IMR-90 (cell line): ENCODE measurements at regions not wholly inside any gene's neighbourhood (a gene's known extent, or its start where the extent isn't known, plus 50 kb on each side); places are given as distances from the start of the nearest gene placed in this dataset.
A peak's percentile ranks its signal among the peaks of the same experiment; 100 is the strongest.

Experiments
- ATAC-seq: fragments of 200-7000 bp; cut with Tn5 transposase; 2 replicates; pipeline ENCODE4 v1.9.1; 2020; ENCODE audit warnings: low read depth, mild to moderate bottlenecking, moderate library complexity
- BruUV-seq: library from RNA; stranded (reverse); fragments of 400-500 nt; replicated peaks from 2 replicates; lab custom pipeline; 2021; lab: Mats Ljungman, UMichigan
- CTCF ChIA-PET: fragments of 300-600 bp; formaldehyde crosslinking; extraction: SDS; loops from one replicate; lab custom pipeline; 2021; ENCODE audit warnings: antibody characterized with exemption; lab: Yijun Ruan, JAX
- POLR2A ChIA-PET: fragments of 300-600 bp; sonication (Branson Sonifier 250); formaldehyde crosslinking; loops from one replicate; lab custom pipeline; 2022; ENCODE audit warnings: antibody characterized with exemption; ENCODE audit not compliant: unreplicated experiment; lab: Charles Lee
- DNase-seq: peaks from one replicate; pipeline ENCODE4 v3.0.0; 2013
- H2AFZ ChIP-seq: replicated peaks from 2 replicates; pipeline ENCODE3; 2013; ENCODE audit warnings: low read length, mild to moderate bottlenecking; ENCODE audit not compliant: poor library complexity
- H2AK5ac ChIP-seq: 2 replicates; pipeline ENCODE4 v1.6.1; 2013; ENCODE audit warnings: low read depth, low read length, inconsistent platforms
- H2AK9ac ChIP-seq: replicated peaks from 2 replicates; pipeline ENCODE3; 2013; ENCODE audit warnings: mild to moderate bottlenecking, low read depth, low read length, moderate library complexity; ENCODE audit not compliant: poor library complexity
- H2BK120ac ChIP-seq: 2 replicates; pipeline ENCODE4 v1.6.1; 2013; ENCODE audit warnings: low read depth, low read length, inconsistent platforms
- H2BK15ac ChIP-seq: 3 replicates; pipeline ENCODE4 v1.6.1; 2013; ENCODE audit warnings: low read depth, low read length, inconsistent platforms
- H2BK20ac ChIP-seq: 2 replicates; pipeline ENCODE4 v1.6.1; 2013; ENCODE audit warnings: low read depth, mild to moderate bottlenecking, inconsistent platforms, low read length, moderate library complexity
- H2BK5ac ChIP-seq: 2 replicates; pipeline ENCODE4 v1.6.1; 2013; ENCODE audit warnings: mild to moderate bottlenecking, low read depth, low read length, inconsistent platforms; ENCODE audit not compliant: poor library complexity, severe bottlenecking
- H3K14ac ChIP-seq: replicated peaks from 2 replicates; pipeline ENCODE4 v1.6.1; 2013; ENCODE audit warnings: low read depth, low read length, inconsistent platforms
- H3K18ac ChIP-seq: 2 replicates; pipeline ENCODE4 v1.6.1; 2013; ENCODE audit warnings: low read depth, low read length, control low read depth
- H3K23ac ChIP-seq: 2 replicates; pipeline ENCODE4 v1.6.1; 2013; ENCODE audit warnings: low read depth, low read length, inconsistent platforms
- H3K27ac ChIP-seq: 2 replicates; pipeline ENCODE4 v1.5.1; 2013; ENCODE audit warnings: mild to moderate bottlenecking, control low read depth, low read length; ENCODE audit not compliant: insufficient read depth
- H3K27me3 ChIP-seq: 2 replicates; pipeline ENCODE4 v1.6.1; 2013; ENCODE audit warnings: low read length; ENCODE audit not compliant: control insufficient read depth, insufficient read depth
- H3K36me3 ChIP-seq: 2 replicates; pipeline ENCODE4 v1.6.1; 2013; ENCODE audit warnings: low read length, mixed read lengths; ENCODE audit not compliant: control insufficient read depth, insufficient read depth
- H3K4ac ChIP-seq: 2 replicates; pipeline ENCODE4 v1.6.1; 2013; ENCODE audit warnings: low read depth, low read length, inconsistent platforms
- H3K4me1 ChIP-seq: 2 replicates; pipeline ENCODE4 v1.6.1; 2013; ENCODE audit warnings: low read length, mixed read lengths; ENCODE audit not compliant: control insufficient read depth, insufficient read depth
- H3K4me2 ChIP-seq: 2 replicates; pipeline ENCODE4 v1.6.1; 2013; ENCODE audit warnings: low read depth, mild to moderate bottlenecking, control low read depth, low read length, moderate library complexity
- H3K4me3 ChIP-seq: 2 replicates; pipeline ENCODE4 v1.5.1; 2013; ENCODE audit warnings: low read depth, mild to moderate bottlenecking, control low read depth, low read length, moderate library complexity; ENCODE audit not compliant: insufficient read depth
- H3K56ac ChIP-seq: 2 replicates; pipeline ENCODE4 v1.6.1; 2013; ENCODE audit warnings: low read length, inconsistent platforms; ENCODE audit not compliant: insufficient read depth; ENCODE audit errors: extremely low read depth
- H3K79me1 ChIP-seq, 2 experiments: 2 replicates each; pipeline ENCODE4 v1.6.1; 2013; ENCODE audit warnings: low read length in 2 of 2, inconsistent platforms in 1 of 2, low read depth in 1 of 2
- H3K9ac ChIP-seq: 2 replicates; pipeline ENCODE4 v1.6.1; 2013; ENCODE audit warnings: low read depth, low read length, control low read depth
- H3K9me1 ChIP-seq: 2 replicates; pipeline ENCODE4 v1.6.1; 2013; ENCODE audit warnings: low read length, inconsistent platforms; ENCODE audit not compliant: insufficient read depth
- H3K9me3 ChIP-seq: 2 replicates; pipeline ENCODE4 v1.6.1; 2013; ENCODE audit warnings: low read length; ENCODE audit not compliant: control insufficient read depth, insufficient read depth
- H4K20me1 ChIP-seq: 2 replicates; pipeline ENCODE4 v1.6.1; 2013; ENCODE audit warnings: low read length, inconsistent platforms; ENCODE audit not compliant: insufficient read depth
- H4K5ac ChIP-seq: 2 replicates; pipeline ENCODE4 v1.6.1; 2013; ENCODE audit warnings: mild to moderate bottlenecking, low read depth, low read length, control low read depth
- H4K8ac ChIP-seq, 2 experiments: 2 replicates each; pipeline ENCODE4 v1.6.1; 2013; ENCODE audit warnings: low read depth in 2 of 2, low read length in 2 of 2, control low read depth in 1 of 2, inconsistent platforms in 1 of 2
- H4K91ac ChIP-seq: 2 replicates; pipeline ENCODE4 v1.6.1; 2013; ENCODE audit warnings: low read depth, low read length, inconsistent platforms; ENCODE audit not compliant: insufficient read depth
- BHLHE40 ChIP-seq: fragments of 150-350 bp; IDR thresholded peaks from 2 replicates; pipeline ENCODE4 v1.6.1; 2016; ENCODE audit warnings: mild to moderate bottlenecking, low read depth, low read length
- CTCF ChIP-seq: conservative IDR thresholded peaks from 2 replicates; pipeline ENCODE4 v1.5.1; 2012; ENCODE audit warnings: mild to moderate bottlenecking, low read depth, low read length, improper control_type of control experiment
- ELK1 ChIP-seq: fragments of 150-350 bp; IDR thresholded peaks from 2 replicates; pipeline ENCODE4 v1.6.1; 2016; ENCODE audit warnings: low read depth, mild to moderate bottlenecking, low read length, moderate library complexity, borderline replicate concordance
- FOS ChIP-seq: fragments of 150-350 bp; IDR thresholded peaks from 2 replicates; pipeline ENCODE4 v1.6.1; 2016; ENCODE audit warnings: low read depth, low read length
- MAFK ChIP-seq: IDR thresholded peaks from 2 replicates; pipeline ENCODE4 v1.6.1; 2012; ENCODE audit warnings: low read depth, low read length, improper control_type of control experiment
- MAZ ChIP-seq: IDR thresholded peaks from 2 replicates; pipeline ENCODE4 v1.6.1; 2012; ENCODE audit warnings: low read depth, mild to moderate bottlenecking, low read length, improper control_type of control experiment, moderate library complexity, borderline replicate concordance
- NFE2L2 ChIP-seq: fragments of 150-350 bp; IDR thresholded peaks from 2 replicates; pipeline ENCODE4 v1.6.1; 2016; ENCODE audit warnings: low read depth, mild to moderate bottlenecking, low read length
- POLR2A ChIP-seq: IDR thresholded peaks from 2 replicates; pipeline ENCODE4 v1.6.1; 2012; ENCODE audit warnings: mild to moderate bottlenecking, low read depth, low read length
- USF2 ChIP-seq: fragments of 150-350 bp; IDR thresholded peaks from 2 replicates; pipeline ENCODE4 v1.6.1; 2017; ENCODE audit warnings: mild to moderate bottlenecking, antibody characterized with exemption, low read length, low read depth
- WGBS, 2 experiments: methylation state at CpG; one replicate each; pipeline versions ENCODE4 v1.1.5 to v1.1.7; 2013; ENCODE audit warnings: missing lambda C conversion rate in 2 of 2; ENCODE audit not compliant: insufficient read length in 1 of 2; ENCODE audit errors: extremely low coverage in 2 of 2; 5-methylcytosine and 5-hydroxymethylcytosine counted together
- dilution Hi-C: fragments of 300-500 bp; cut with HindIII; formaldehyde crosslinking; loops from one replicate; pipeline ENCODE4 v1.14.3; 2018; ENCODE audit warnings: low sequenced_read_pairs; ENCODE audit not compliant: unreplicated experiment
- in situ Hi-C: fragments of 300-500 bp; cut with MboI; formaldehyde crosslinking; loops from 3 replicates; pipeline ENCODE4 v1.14.3; 2019; ENCODE audit warnings: low sequenced_read_pairs, inconsistent platforms, mixed read lengths
- intact Hi-C: fragments of 100-400 bp; cut with micrococcal nuclease; formaldehyde crosslinking; loops from 2 replicates; pipeline ENCODE4 v1.10.0; 2022

GRCh38 chr6:112967974-112968373 lies 620.8 kb downstream of the RFPL4B start:
- Histone ChIP-seq H2BK20ac (no peak overlapping the region), H3K4me1 (no peaks in the 10 kb centered on the region; the same call in 1 of the 2 replicates), H2BK120ac (no peak overlapping the region), H2BK15ac (no peak overlapping the region), H3K4me2 (no peak overlapping the region), H4K91ac (no peak overlapping the region), H3K27ac (no peak overlapping the region), H3K4me3 (no peak overlapping the region), H3K9me3 (no peaks in the 10 kb centered on the region), H2AK9ac (peak overlapping the region; percentile 16), H3K9ac (no peak overlapping the region), H4K20me1 (no peaks in the 10 kb centered on the region), H3K79me1 (no peaks in the 10 kb centered on the region), H3K56ac (no peak overlapping the region), H2AK5ac (no peak overlapping the region), H2AFZ (no peak overlapping the region), H3K27me3 (no peaks in the 10 kb centered on the region), H2BK5ac (no peak overlapping the region), H4K8ac (no peak overlapping the region), H3K4ac (no peak overlapping the region), H3K14ac (no peak overlapping the region), H3K36me3 (no peaks in the 10 kb centered on the region), H3K18ac (no peak overlapping the region), H3K9me1 (no peaks in the 10 kb centered on the region), H4K5ac (no peak overlapping the region), H3K23ac (no peak overlapping the region)
- ATAC-seq, result no peak
- no CpG with 5 or more reads among the region's 1 CpG for WGBS, 2 experiments
- TF ChIP-seq CTCF (no peak), NFE2L2 (no peak), MAFK (no peak), POLR2A (no peak), MAZ (no peak), ELK1 (no peak), USF2 (no peak), FOS (no peak), BHLHE40 (no peak)
- no peak for DNase-seq
- dilution Hi-C loops, result no loop called here
- POLR2A ChIA-PET, result no interaction called here
- no TSS peak for BruUV-seq
- intact Hi-C loops, result no loop called here
- CTCF ChIA-PET, result no interaction called here
- in situ Hi-C loops, result no loop called here
